ENCODE measurements at regions not wholly inside any gene's neighbourhood (a gene's known extent, or its start where the extent isn't known, plus 50 kb on each side); places are given as distances from the start of the nearest gene placed in this dataset.

- TF ChIP-seq, protein P1, sequence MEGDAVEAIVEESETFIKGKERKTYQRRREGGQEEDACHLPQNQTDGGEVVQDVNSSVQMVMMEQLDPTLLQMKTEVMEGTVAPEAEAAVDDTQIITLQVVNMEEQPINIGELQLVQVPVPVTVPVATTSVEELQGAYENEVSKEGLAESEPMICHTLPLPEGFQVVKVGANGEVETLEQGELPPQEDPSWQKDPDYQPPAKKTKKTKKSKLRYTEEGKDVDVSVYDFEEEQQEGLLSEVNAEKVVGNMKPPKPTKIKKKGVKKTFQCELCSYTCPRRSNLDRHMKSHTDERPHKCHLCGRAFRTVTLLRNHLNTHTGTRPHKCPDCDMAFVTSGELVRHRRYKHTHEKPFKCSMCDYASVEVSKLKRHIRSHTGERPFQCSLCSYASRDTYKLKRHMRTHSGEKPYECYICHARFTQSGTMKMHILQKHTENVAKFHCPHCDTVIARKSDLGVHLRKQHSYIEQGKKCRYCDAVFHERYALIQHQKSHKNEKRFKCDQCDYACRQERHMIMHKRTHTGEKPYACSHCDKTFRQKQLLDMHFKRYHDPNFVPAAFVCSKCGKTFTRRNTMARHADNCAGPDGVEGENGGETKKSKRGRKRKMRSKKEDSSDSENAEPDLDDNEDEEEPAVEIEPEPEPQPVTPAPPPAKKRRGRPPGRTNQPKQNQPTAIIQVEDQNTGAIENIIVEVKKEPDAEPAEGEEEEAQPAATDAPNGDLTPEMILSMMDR (conservative IDR thresholded peaks at IDR 0.05 in 1 of 2, IDR thresholded peaks at IDR 0.05 in 1 of 2; ENCODE audit: low read depth in 1 of 2, low read length in 2 of 2), result no peak
- no peak for TF ChIP-seq EZH2 (IDR thresholded peaks at IDR 0.05; ENCODE audit: low read length, missing control alignments)
These were observed 284.1 kb downstream of the TRIB2 start for GRCh38 chr2:13000664-13001363.
